Fibroblast of lung (primary cell): ENCODE measurements at regions not wholly inside any gene's neighbourhood (a gene's known extent, or its start where the extent isn't known, plus 50 kb on each side); places are given as distances from the start of the nearest gene placed in this dataset.

Experiments
- DNase-seq, 2 donors: peaks; one replicate each; pipeline versions ENCODE4 v3.0.0 to v3.0.0-alpha.2; 2010; ENCODE audit warnings: low read depth in 2 of 2
- H2AFZ ChIP-seq: 2 replicates; pipeline ENCODE4 v1.5.1; 2012; ENCODE audit warnings: low read length, control low read depth, inconsistent platforms
- H3K27ac ChIP-seq: 2 replicates; pipeline ENCODE4 v1.5.1; 2011; ENCODE audit warnings: low read length, control low read depth; ENCODE audit not compliant: insufficient read depth
- H3K27me3 ChIP-seq: 2 replicates; pipeline ENCODE4 v1.5.1; 2011; ENCODE audit warnings: mild to moderate bottlenecking, low read length; ENCODE audit not compliant: control insufficient read depth, insufficient read depth
- H3K36me3 ChIP-seq: 2 replicates; pipeline ENCODE4 v1.5.1; 2011; ENCODE audit warnings: low read length; ENCODE audit not compliant: control insufficient read depth, insufficient read depth
- H3K4me1 ChIP-seq: 2 replicates; pipeline ENCODE4 v1.5.1; 2011; ENCODE audit warnings: low read length; ENCODE audit not compliant: control insufficient read depth, insufficient read depth; ENCODE audit errors: extremely low read depth
- H3K4me2 ChIP-seq: 2 replicates; pipeline ENCODE4 v1.5.1; 2011; ENCODE audit warnings: low read length, control low read depth; ENCODE audit not compliant: insufficient read depth; ENCODE audit errors: extremely low read depth
- H3K4me3 ChIP-seq, 4 experiments: fragments of 200-600 bp in 1 of 4; sonication (generic) in 1 of 4; replicated peaks in 1 of 4; 2 replicates each; pipeline ENCODE4 v1.5.1; 2011 to 2016; ENCODE audit warnings: low read length in 4 of 4, low read depth in 3 of 4, mild to moderate bottlenecking in 3 of 4, control low read depth in 2 of 4, inconsistent platforms in 1 of 4, mixed read lengths in 1 of 4; ENCODE audit not compliant: insufficient read depth in 1 of 4; ENCODE audit errors: control extremely low read depth in 1 of 4
- H3K79me2 ChIP-seq: 2 replicates; pipeline ENCODE4 v1.5.1; 2012; ENCODE audit warnings: mild to moderate bottlenecking, low read length, inconsistent platforms; ENCODE audit not compliant: control insufficient read depth, insufficient read depth
- H3K9ac ChIP-seq: 2 replicates; pipeline ENCODE4 v1.5.1; 2011; ENCODE audit warnings: mild to moderate bottlenecking, low read length, control low read depth; ENCODE audit not compliant: insufficient read depth
- H3K9me3 ChIP-seq: 2 replicates; pipeline ENCODE4 v1.5.1; 2012; ENCODE audit warnings: low read depth, low read length; ENCODE audit not compliant: control insufficient read depth, insufficient read depth
- H4K20me1 ChIP-seq: 2 replicates; pipeline ENCODE4 v1.5.1; 2011; ENCODE audit warnings: low read length; ENCODE audit not compliant: control insufficient read depth, insufficient read depth; ENCODE audit errors: extremely low read depth
- CTCF ChIP-seq, 2 donors: IDR thresholded peaks in 1 of 2; conservative IDR thresholded peaks in 1 of 2; 1 replicate in 1 of 2; 2 replicates in 1 of 2; pipeline ENCODE4 v1.5.1; 2011 to 2012; ENCODE audit warnings: low read length in 2 of 2, control low read depth in 1 of 2, inconsistent platforms in 1 of 2, low read depth in 1 of 2, mild to moderate bottlenecking in 1 of 2
- EZH2 ChIP-seq: IDR thresholded peaks from 2 replicates; pipeline ENCODE4 v1.5.1; 2012; ENCODE audit warnings: low read length, control low read depth, mild to moderate bottlenecking; ENCODE audit errors: missing control alignments

- no peak for TF ChIP-seq CTCF (conservative IDR thresholded peaks at IDR 0.05 in 1 of 2, IDR thresholded peaks at IDR 0.05 in 1 of 2; ENCODE audit: low read depth in 1 of 2, low read length in 2 of 2)
- TF ChIP-seq EZH2, result no peak
- Histone ChIP-seq H3K27ac (no peak overlapping the region), H2AFZ (no peak overlapping the region), H3K9me3 (no peaks in the 10 kb centered on the region), H3K79me2 (no peaks in the 10 kb centered on the region), H3K36me3 (no peaks in the 10 kb centered on the region), H3K9ac (no peak overlapping the region), H4K20me1 (no peaks in the 10 kb centered on the region), H3K27me3 (no peaks in the 10 kb centered on the region), H3K4me2 (no peak overlapping the region), H3K4me3 (no peak overlapping the region), H3K4me1 (no peaks in the 10 kb centered on the region)
- no peak for DNase-seq
Observed at GRCh38 chr4:144575181-144575580, 70.8 kb upstream of the HHIP start.

GRCh38 chr4:144578681-144579080 lies 67.3 kb upstream of the HHIP start:
- H3K4me1 ChIP-seq, result no peaks in the 10 kb centered on the region
- H3K9ac ChIP-seq, result no peak overlapping the region
- H3K27ac ChIP-seq, result no peak overlapping the region
- H3K27me3 ChIP-seq, result no peaks in the 10 kb centered on the region
- H3K79me2 ChIP-seq, result no peaks in the 10 kb centered on the region
- no peak for TF ChIP-seq EZH2
- no peaks in the 10 kb centered on the region for H3K36me3 ChIP-seq
- H2AFZ ChIP-seq, result no peak overlapping the region
- no peak overlapping the region for H3K4me2 ChIP-seq
- DNase-seq, result peak in 1 of 2 donors; percentile 68
- H3K4me3 ChIP-seq, result no peak overlapping the region
- H3K9me3 ChIP-seq, result no peaks in the 10 kb centered on the region
- no peaks in the 10 kb centered on the region for H4K20me1 ChIP-seq

GRCh38 chr4:144579411-144580030 lies 66.4 kb upstream of the HHIP start:
- DNase-seq, result peak in 1 of 2 donors; percentile 68
- Histone ChIP-seq H3K9ac (no peak overlapping the region), H3K4me3 (no peak overlapping the region), H4K20me1 (no peaks in the 10 kb centered on the region), H2AFZ (no peak overlapping the region), H3K27me3 (no peaks in the 10 kb centered on the region), H3K79me2 (no peaks in the 10 kb centered on the region), H3K9me3 (no peaks in the 10 kb centered on the region), H3K27ac (no peak overlapping the region), H3K4me1 (no peaks in the 10 kb centered on the region), H3K4me2 (no peak overlapping the region), H3K36me3 (no peaks in the 10 kb centered on the region)
- TF ChIP-seq CTCF (conservative IDR thresholded peaks at IDR 0.05 in 1 of 2, IDR thresholded peaks at IDR 0.05 in 1 of 2; ENCODE audit: low read depth in 1 of 2, low read length in 2 of 2), result no peak
- no peak for TF ChIP-seq EZH2
